B cell (primary cell): ENCODE measurements at regions not wholly inside any gene's neighbourhood (a gene's known extent, or its start where the extent isn't known, plus 50 kb on each side); places are given as distances from the start of the nearest gene placed in this dataset.
A peak's percentile ranks its signal among the peaks of the same experiment; 100 is the strongest.

ENCODE experiments used
- ATAC-seq: fragments of 200-7000 bp; cut with Tn5 transposase; one replicate; pipeline ENCODE4 v1.10.0; 2021; ENCODE audit warnings: low read depth, mild to moderate bottlenecking, moderate number of reproducible peaks, moderate library complexity
- CTCF ChIA-PET: fragments of 350-600 bp; sonication (Branson Sonifier 250); formaldehyde crosslinking; loops from one replicate; lab custom pipeline; 2021; ENCODE audit warnings: antibody characterized with exemption, inconsistent platforms; lab: Charles Lee
- POLR2A ChIA-PET: fragments of 350-600 bp; sonication (Branson Sonifier 250); formaldehyde crosslinking; loops from one replicate; lab custom pipeline; 2021; ENCODE audit warnings: antibody characterized with exemption; lab: Charles Lee
- DNase-seq: peaks from one replicate; pipeline ENCODE4 v3.0.0; 2013
- H2AFZ ChIP-seq: 2 replicates; pipeline ENCODE4 v1.6.1; 2012; ENCODE audit warnings: mild to moderate bottlenecking, low read depth, low read length; ENCODE audit not compliant: insufficient read depth, poor library complexity, severe bottlenecking
- H3K27ac ChIP-seq, 2 donors: 1 replicate in 1 of 2; 2 replicates in 1 of 2; pipeline ENCODE4 v1.5.1; 2012 to 2013; ENCODE audit warnings: low read length in 2 of 2, mild to moderate bottlenecking in 2 of 2, moderate library complexity in 1 of 2
- H3K27me3 ChIP-seq, 4 experiments: fragments of 200-600 bp in 1 of 4; sonication (generic) in 1 of 4; replicated peaks in 1 of 4; 1 replicate in 2 of 4; 2 replicates in 2 of 4; pipeline versions ENCODE4 v1.6.1 to v1.7.0; 2013 to 2016; ENCODE audit warnings: low read length in 3 of 4, mild to moderate bottlenecking in 2 of 4, mixed read lengths in 1 of 4, moderate library complexity in 1 of 4; ENCODE audit not compliant: insufficient read depth in 4 of 4, control insufficient read depth in 3 of 4; ENCODE audit errors: control extremely low read depth in 1 of 4
- H3K36me3 ChIP-seq, 2 experiments: replicated peaks in 1 of 2; 1 replicate in 1 of 2; 2 replicates in 1 of 2; pipeline versions ENCODE4 v1.6.1 to v1.7.1; 2013; ENCODE audit warnings: low read length in 1 of 2; ENCODE audit not compliant: insufficient read depth in 2 of 2, control insufficient read depth in 1 of 2; ENCODE audit errors: control extremely low read depth in 1 of 2, extremely low read depth in 1 of 2
- H3K4me1 ChIP-seq, 2 donors: fragments of 200-600 bp in 1 of 2; sonication (generic) in 1 of 2; 1 replicate in 1 of 2; 2 replicates in 1 of 2; pipeline versions ENCODE4 v1.5.1 to v1.6.1; 2013 to 2017; ENCODE audit warnings: low read length in 2 of 2; ENCODE audit not compliant: control insufficient read depth in 2 of 2, insufficient read depth in 2 of 2
- H3K4me2 ChIP-seq: replicated peaks from 2 replicates; pipeline ENCODE3; 2012; ENCODE audit warnings: mild to moderate bottlenecking, low read depth, low read length; ENCODE audit not compliant: poor library complexity, severe bottlenecking
- H3K4me3 ChIP-seq, 5 experiments: fragments of 200-600 bp in 1 of 5; sonication (generic) in 1 of 5; 1 replicate in 3 of 5; 2 replicates in 2 of 5; pipeline versions ENCODE4 v1.5.1 to v1.7.0; 2011 to 2016; ENCODE audit warnings: low read length in 4 of 5, mild to moderate bottlenecking in 4 of 5, low read depth in 2 of 5, control low read depth in 1 of 5, moderate library complexity in 1 of 5; ENCODE audit not compliant: insufficient read depth in 1 of 5; ENCODE audit errors: control extremely low read depth in 1 of 5, extremely low read depth in 1 of 5
- H3K79me2 ChIP-seq: fragments of 200-600 bp; sonication (generic); one replicate; pipeline ENCODE4 v1.6.0; 2016; ENCODE audit warnings: low read length; ENCODE audit not compliant: control insufficient read depth, insufficient read depth
- H3K9ac ChIP-seq: fragments of 200-600 bp; sonication (generic); 2 replicates; pipeline ENCODE4 v1.6.1; 2017; ENCODE audit warnings: mild to moderate bottlenecking, low read length, moderate library complexity
- H3K9me3 ChIP-seq, 3 donors: one replicate each; pipeline versions ENCODE4 v1.6.1 to v1.7.1; 2013; ENCODE audit warnings: low read length in 2 of 3; ENCODE audit not compliant: control insufficient read depth in 2 of 3, insufficient read depth in 1 of 3; ENCODE audit errors: control extremely low read depth in 1 of 3
- H4K20me1 ChIP-seq: 2 replicates; pipeline ENCODE4 v1.6.0; 2012; ENCODE audit warnings: mild to moderate bottlenecking, low read length; ENCODE audit not compliant: insufficient read depth, control insufficient read depth, poor library complexity, severe bottlenecking
- H3K27ac Mint-ChIP-seq: one replicate; pipeline ENCODE4 v1.8.0; 2021; ENCODE audit warnings: mixed read lengths
- H3K27me3 Mint-ChIP-seq: one replicate; pipeline ENCODE4 v1.8.0; 2021; ENCODE audit warnings: mixed read lengths
- H3K4me1 Mint-ChIP-seq: one replicate; pipeline ENCODE4 v1.8.0; 2021; ENCODE audit warnings: mixed read lengths
- H3K4me3 Mint-ChIP-seq: one replicate; pipeline ENCODE4 v1.8.0; 2021; ENCODE audit warnings: mixed read lengths
- H3K9me3 Mint-ChIP-seq: one replicate; pipeline ENCODE4 v1.8.0; 2022; ENCODE audit warnings: mixed read lengths; ENCODE audit not compliant: insufficient read depth
- CTCF ChIP-seq: fragments of 200-600 bp; IDR thresholded peaks from one replicate; pipeline ENCODE4 v1.8.0; 2022; ENCODE audit warnings: antibody characterized with exemption, mild to moderate bottlenecking
- EZH2 ChIP-seq: IDR thresholded peaks from 2 replicates; pipeline ENCODE4 v1.6.1; 2012; ENCODE audit warnings: borderline replicate concordance, low read depth, mild to moderate bottlenecking, moderate library complexity, low read length; ENCODE audit not compliant: insufficient read depth, poor library complexity, severe bottlenecking
- WGBS: methylation state at CpG from one replicate; pipeline ENCODE4 v1.1.5; 2013; ENCODE audit warnings: missing lambda C conversion rate; ENCODE audit not compliant: insufficient coverage; 5-methylcytosine and 5-hydroxymethylcytosine counted together
- intact Hi-C: fragments of 100-400 bp; cut with micrococcal nuclease; formaldehyde crosslinking; loops from one replicate; pipeline ENCODE4 v1.10.0; 2022

GRCh38 chr1:29695036-29695435, 458.7 kb downstream of the PTPRU start:
- H3K4me3 ChIP-seq = no peak overlapping the region
- ATAC-seq (no peak), DNase-seq (no peak)
- H3K9ac ChIP-seq = no peak overlapping the region
- H3K36me3 ChIP-seq = no peaks in the 10 kb centered on the region
- 79% methylated on average over 3 of the region's 3 CpGs for WGBS
- ChIA-PET CTCF (no interaction called here), POLR2A (no interaction called here)
- H3K27ac Mint-ChIP-seq = no peak overlapping the region
- no peaks in the 10 kb centered on the region for H3K27me3 ChIP-seq
- H3K27me3 Mint-ChIP-seq = peaks cover 6% of the 10 kb centered on the region
- no peak overlapping the region for H2AFZ ChIP-seq
- TF ChIP-seq CTCF = no peak
- no peak for TF ChIP-seq EZH2
- peaks cover 8 to 10% of the 10 kb centered on the region in 2 donors for H3K4me1 ChIP-seq
- intact Hi-C loops = no loop called here
- H3K27ac ChIP-seq = no peak overlapping the region
- no peaks in the 10 kb centered on the region for H3K79me2 ChIP-seq
- H3K9me3 ChIP-seq = peaks cover 0 to 5% (median 0%) of the 10 kb centered on the region in 3 donors
- H3K4me3 Mint-ChIP-seq = no peak overlapping the region
- no peaks in the 10 kb centered on the region for H4K20me1 ChIP-seq
- H3K9me3 Mint-ChIP-seq = peaks cover 3% of the 10 kb centered on the region
- no peak overlapping the region for H3K4me2 ChIP-seq
- H3K4me1 Mint-ChIP-seq = peaks cover 18% of the 10 kb centered on the region

GRCh38 chr1:29691499-29691898, 455.2 kb downstream of the PTPRU start:
- H3K4me1 Mint-ChIP-seq = peaks cover 21% of the 10 kb centered on the region
- intact Hi-C loops = no loop called here
- DNase-seq = no peak
- WGBS = no CpG with 5 or more reads among the region's 5 CpGs
- Histone ChIP-seq H2AFZ (no peak overlapping the region), H3K27me3 (peaks cover 0 to 2% (median 0%) of the 10 kb centered on the region in 4 experiments), H4K20me1 (no peaks in the 10 kb centered on the region), H3K4me3 (no peak overlapping the region), H3K4me2 (peak overlapping the region; percentile 22), H3K4me1 (peaks cover 10 to 16% of the 10 kb centered on the region in 2 donors), H3K9me3 (peaks cover 0 to 5% (median 0%) of the 10 kb centered on the region in 3 donors), H3K9ac (no peak overlapping the region), H3K79me2 (no peaks in the 10 kb centered on the region), H3K36me3 (no peaks in the 10 kb centered on the region), H3K27ac (no peak overlapping the region)
- ChIA-PET CTCF (interaction anchor here (2.4 kb wide), 1 partner anchor 12 kb away, joined by 5 read pairs; no protein-coding TSS in a partner anchor), POLR2A (no interaction called here)
- H3K4me3 Mint-ChIP-seq = no peak overlapping the region
- H3K27ac Mint-ChIP-seq = no peak overlapping the region
- H3K9me3 Mint-ChIP-seq = peaks cover 3% of the 10 kb centered on the region
- H3K27me3 Mint-ChIP-seq = peaks cover 8% of the 10 kb centered on the region
- no peak for TF ChIP-seq CTCF
- no peak for TF ChIP-seq EZH2
- no peak for ATAC-seq
